ENCODE measurements at regions not wholly inside any gene's neighbourhood (a gene's known extent, or its start where the extent isn't known, plus 50 kb on each side); places are given as distances from the start of the nearest gene placed in this dataset.

DNA sequence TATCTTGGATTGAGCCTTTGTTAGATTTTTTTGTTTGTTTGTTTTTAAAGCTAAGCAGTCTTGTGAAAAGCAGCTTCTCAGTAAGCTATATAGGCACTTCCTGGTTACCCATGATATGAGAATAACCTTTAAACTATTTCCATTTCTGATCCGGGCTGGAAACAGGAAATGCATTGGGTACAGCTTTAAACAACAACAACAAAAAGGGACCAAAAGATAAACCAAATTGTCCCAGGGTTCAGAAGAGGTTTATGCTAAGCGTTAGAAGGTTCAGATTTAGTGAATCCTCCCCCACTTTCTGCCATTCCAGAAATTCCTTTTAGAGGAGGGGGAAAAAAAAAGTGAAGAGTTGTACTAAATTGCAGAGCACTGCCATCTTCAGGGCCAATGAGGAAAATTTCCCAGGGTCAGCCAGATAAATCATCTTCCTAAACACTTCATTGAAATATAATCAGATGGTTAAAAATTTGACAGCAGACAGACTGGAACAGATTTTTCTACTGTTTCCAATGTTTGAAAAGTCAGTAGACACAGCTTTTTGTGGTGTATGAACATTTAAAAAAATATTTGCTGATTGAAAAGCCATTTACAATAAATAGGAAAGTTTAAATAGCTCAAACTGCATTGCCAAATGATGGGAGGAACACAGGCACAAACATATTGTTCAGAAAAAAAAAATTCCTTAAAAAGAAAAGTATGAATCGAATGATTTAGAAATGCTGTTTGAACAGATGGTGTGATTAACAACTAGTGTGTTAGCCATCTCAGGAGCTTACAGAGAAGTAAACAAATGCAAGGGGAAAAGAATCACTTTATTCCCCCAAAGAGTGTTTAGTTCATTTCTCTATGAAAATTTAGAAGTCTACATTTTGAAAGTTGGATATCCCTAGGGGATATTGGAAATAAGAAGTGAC lies 189.9 kb upstream of the TANK start:
- peak in 1 of 2 donors; percentile 24 for DNase-seq

- no peak for DNase-seq
Observed at GRCh38 chr2:160973991-160974390, 186.2 kb upstream of the TANK start.

DNA sequence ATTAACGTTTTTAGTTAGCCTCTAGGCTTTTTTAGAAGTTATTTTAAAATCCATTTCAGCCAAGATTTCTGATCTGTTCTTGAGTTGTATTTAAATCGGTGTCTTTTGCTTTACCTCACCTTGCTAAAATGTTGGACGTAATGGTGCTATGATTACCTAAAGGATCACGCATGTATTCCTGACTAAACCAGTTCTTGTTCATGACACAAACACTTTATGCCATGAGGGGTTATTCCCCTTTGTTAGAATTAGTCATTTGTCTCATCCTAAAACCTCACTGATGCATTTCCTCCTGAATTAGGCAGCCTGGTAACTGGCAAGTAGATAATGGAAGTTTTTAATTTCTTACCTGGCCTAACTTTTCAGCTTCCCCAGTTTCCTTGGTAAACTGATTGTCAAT lies 185.4 kb upstream of the TANK start:
- no peak for DNase-seq

- DNase-seq = no peak
Observed at GRCh38 chr2:160976797-160977196, 183.4 kb upstream of the TANK start.

DNA sequence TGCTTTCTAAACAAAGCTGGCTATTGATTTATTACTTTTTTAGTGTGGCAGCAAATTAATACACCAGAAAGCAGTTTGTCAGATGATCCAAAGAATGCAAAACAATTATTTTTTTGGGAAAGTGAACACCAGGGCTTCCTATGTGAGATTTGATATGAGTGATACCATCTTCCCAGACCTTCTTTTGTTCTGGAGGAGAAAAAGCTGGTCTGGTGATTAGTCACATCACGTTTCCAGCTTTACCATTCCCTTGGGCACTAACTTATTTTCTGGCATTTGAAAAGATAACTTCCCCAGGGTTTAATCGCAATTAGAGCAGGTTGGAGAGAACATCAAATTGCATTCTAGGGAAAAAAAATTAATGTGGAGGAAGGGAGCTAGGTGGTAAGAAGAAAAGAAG lies 182.9 kb upstream of the TANK start:
- DNase-seq = no peak

GRCh38 chr2:160977854-160978253 lies 182.4 kb upstream of the TANK start:
- no peak for DNase-seq

DNA sequence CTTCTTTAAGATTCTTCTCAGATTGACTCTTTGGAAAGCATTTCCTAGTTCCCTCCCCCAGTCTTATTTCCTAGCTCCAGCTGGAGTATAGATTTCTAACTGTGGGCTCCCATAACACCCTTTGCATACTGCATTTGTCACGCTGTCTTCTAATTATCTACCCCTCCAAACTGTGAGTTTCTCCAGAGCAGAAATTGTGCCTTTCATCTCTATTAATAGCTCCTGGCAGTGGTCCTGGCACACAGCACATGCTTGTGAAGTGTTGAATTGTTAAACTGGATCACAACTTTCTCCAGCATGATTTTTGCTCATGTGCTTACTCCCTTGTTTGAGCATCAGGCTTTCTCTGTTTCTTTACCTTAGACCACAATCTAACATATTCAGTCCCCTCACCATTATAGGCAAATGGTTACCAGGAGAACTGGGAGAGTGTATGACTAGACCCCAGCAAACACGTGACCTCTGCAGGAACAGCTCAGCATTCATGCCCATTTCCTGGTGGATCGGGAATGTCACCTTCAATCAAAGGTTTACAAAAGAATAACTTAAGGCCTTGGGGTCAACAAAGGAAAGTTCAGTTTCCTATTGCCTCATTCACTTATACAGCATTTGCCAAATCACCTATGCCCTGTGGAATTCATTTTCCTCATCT lies 175.7 kb upstream of the TANK start:
- DNase-seq = no peak

DNA sequence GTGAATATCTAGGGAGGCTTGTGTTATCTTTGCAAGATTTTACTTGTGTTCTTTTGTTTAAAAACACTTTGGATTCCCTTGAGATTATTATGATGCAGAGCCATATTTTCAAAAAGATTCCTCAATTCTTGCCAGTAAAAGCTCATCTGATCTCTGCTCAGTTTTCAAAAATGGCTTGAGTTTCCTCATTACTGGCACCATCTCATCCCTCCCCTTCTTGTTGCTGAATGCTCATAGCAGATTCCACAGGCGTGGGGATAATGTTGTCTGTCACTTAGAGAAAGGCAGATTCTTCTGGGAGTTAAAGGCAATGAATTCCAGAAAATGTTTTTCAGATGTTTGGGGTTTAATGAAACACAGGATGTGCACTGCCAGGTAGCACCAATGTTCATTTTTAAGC lies 170.4 kb upstream of the TANK start:
- no peak for DNase-seq

GRCh38 chr2:160993654-160994061 lies 166.6 kb upstream of the TANK start:
- DNase-seq = no peak

GRCh38 chr2:160994141-160995002 lies 165.9 kb upstream of the TANK start:
- DNase-seq = peak; percentile 68 to 83

GRCh38 chr2:160996584-160996983 lies 163.6 kb upstream of the TANK start:
- no peak for DNase-seq

GRCh38 chr2:161004379-161004778 lies 155.8 kb upstream of the TANK start:
- no peak for DNase-seq

GRCh38 chr2:161005170-161005569 lies 155.1 kb upstream of the TANK start:
- DNase-seq = no peak

GRCh38 chr2:161008311-161008710 lies 151.9 kb upstream of the TANK start:
- DNase-seq = no peak

GRCh38 chr2:161010503-161011015 lies 149.7 kb upstream of the TANK start:
- no peak for DNase-seq

DNA sequence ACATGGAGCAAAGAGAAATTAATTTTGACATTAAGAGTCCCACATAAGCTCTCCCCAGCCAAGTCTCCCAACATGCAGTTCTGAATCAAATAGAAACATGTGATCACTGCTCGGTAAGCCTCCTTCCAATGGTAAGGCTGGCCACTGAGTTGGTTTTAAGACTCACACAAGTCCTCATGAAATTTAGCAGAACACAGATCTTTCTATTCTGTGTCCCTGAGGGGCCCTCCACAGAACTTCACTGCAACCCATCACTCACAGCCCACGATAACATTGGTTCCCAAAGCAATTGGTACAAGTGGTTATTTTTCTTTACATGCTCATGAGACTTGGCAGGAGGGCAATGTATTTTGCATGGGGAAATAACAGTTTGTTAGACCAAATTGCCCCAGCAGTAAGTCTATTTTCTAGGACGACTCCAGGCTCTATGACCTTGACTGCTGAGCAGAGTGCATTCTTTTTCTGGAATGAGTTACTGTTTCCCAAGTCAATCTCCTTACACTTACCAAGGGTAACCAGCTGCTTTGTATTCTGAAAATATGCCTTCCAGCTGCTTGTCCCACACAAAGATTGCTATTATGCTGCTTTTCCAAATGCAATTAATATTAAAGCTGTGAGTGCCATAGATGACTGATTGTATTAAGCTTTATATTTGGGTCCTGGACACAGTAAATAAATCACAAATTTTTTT lies 142.3 kb upstream of the TANK start:
- DNase-seq = no peak

DNA sequence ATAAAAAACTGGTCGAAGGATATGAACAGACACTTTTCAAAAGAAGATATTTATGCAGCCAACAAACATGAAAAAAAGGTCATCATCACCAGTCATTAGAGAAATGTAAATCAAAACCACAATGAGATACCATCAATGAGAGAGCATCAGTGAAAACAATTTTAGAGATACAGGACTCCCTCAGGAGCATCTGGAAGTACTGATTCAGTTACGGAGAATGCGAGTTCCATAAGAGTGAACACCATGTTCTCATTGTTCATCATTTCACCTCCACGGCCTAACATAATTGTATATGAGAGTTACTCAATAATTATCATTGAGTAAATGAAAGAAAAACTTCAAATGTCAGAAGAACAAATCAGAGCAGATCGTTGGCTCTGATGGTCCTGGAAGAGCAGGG lies 140.9 kb upstream of the TANK start:
- DNase-seq = no peak

- DNase-seq = no peak
Observed at GRCh38 chr2:161020437-161020836, 139.8 kb upstream of the TANK start.

- DNase-seq = no peak
Observed at GRCh38 chr2:161028581-161028980, 131.6 kb upstream of the TANK start.

DNA sequence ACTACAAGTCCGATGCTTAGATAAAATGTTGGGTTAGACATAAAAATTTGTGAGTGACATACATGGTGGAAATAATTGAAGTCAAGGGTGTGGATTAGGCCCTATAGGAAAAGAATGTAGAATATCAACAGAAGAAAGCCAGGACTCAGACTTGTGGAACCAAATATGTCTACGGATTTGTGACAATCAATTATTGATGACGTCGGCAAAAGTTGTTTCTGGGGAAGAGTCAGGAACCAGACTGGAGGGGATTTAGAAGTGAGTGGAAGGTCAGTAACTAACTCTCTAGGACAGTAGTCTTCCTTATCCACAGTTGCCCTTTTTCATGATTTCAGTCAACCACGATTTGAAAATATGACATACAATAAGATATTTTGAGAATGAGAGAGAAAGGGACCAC lies 130.9 kb upstream of the TANK start:
- no peak for DNase-seq

GRCh38 chr2:161030260-161031063 lies 129.8 kb upstream of the TANK start:
- no peak for DNase-seq

GRCh38 chr2:161031511-161031910 lies 128.7 kb upstream of the TANK start:
- no peak for DNase-seq

Measured in CD4-positive, alpha-beta T cell treated with Interferon alpha-2 for 1 hour (primary cell).